ENCODE measurements at regions not wholly inside any gene's neighbourhood (a gene's known extent, or its start where the extent isn't known, plus 50 kb on each side); places are given as distances from the start of the nearest gene placed in this dataset.

GRCh38 chr14:96143906-96144305 lies 60.7 kb upstream of the BDKRB2 start:
- no peak for DNase-seq (ENCODE audit: low spot score)

GRCh38 chr14:96145116-96145864 lies 59.3 kb upstream of the BDKRB2 start:
- DNase-seq (ENCODE audit: low spot score): no peak

- DNase-seq (ENCODE audit: low spot score): no peak
Measured at GRCh38 chr14:96146131-96146771, 58.4 kb upstream of the BDKRB2 start.

- DNase-seq (ENCODE audit: low spot score): no peak
Measured at GRCh38 chr14:96148631-96149030, 56.0 kb upstream of the BDKRB2 start.

GRCh38 chr14:96149131-96149530 lies 55.5 kb upstream of the BDKRB2 start:
- DNase-seq (ENCODE audit: low spot score): peak; percentile 25

- DNase-seq (ENCODE audit: low spot score): peak; percentile 5
Measured at GRCh38 chr14:96150214-96150613, 54.4 kb upstream of the BDKRB2 start.

- DNase-seq (ENCODE audit: low spot score): peak; percentile 20
Measured at GRCh38 chr14:96151242-96151641, 53.4 kb upstream of the BDKRB2 start.

GRCh38 chr14:96153003-96153402 lies 51.6 kb upstream of the BDKRB2 start:
- DNase-seq (ENCODE audit: low spot score): no peak
